GM12892 (cell line): ENCODE measurements at regions not wholly inside any gene's neighbourhood (a gene's known extent, or its start where the extent isn't known, plus 50 kb on each side); places are given as distances from the start of the nearest gene placed in this dataset.

Experiments
- POLR2A ChIP-seq: IDR thresholded peaks from 2 replicates; pipeline ENCODE4 v1.6.1; 2011; ENCODE audit warnings: low read depth, low read length, control low read depth
- POLR2AphosphoS5 ChIP-seq: IDR thresholded peaks from 2 replicates; pipeline ENCODE4 v1.6.1; 2011; ENCODE audit warnings: low read depth, low read length, control low read depth

DNA sequence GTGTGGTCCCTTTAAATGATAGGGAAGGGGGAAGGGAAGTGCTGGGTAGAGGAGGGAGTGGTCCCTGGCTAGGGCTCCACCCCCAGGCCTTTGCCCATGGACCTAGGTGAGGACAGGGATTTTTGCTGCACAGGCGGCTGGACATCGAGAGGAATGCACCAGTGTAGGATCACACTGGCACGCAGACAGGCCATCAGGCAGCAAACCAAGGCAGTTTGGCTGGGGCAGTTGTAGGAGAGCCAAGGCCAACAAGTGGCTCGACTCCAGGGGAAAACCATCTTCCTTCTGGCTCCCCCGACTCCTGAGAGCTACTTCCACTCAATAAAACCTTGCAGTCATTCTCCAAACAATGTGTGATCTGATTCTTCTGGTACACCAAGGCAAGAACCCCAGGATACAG, 402.0 kb upstream of the LRRTM1 start:
- no peak for TF ChIP-seq POLR2A
- TF ChIP-seq POLR2AphosphoS5 = no peak
